DMS 273 (cell line): ENCODE measurements at regions not wholly inside any gene's neighbourhood (a gene's known extent, or its start where the extent isn't known, plus 50 kb on each side); places are given as distances from the start of the nearest gene placed in this dataset.
"Not testable (repeated sequence)": the region's sequence is repeated elsewhere in the genome, so short reads cannot be mapped to it uniquely, and the experiment has no call there.

Experiments used
- DNase-seq: peaks from one replicate; lab custom pipeline; 2025; ENCODE audit not compliant: unreplicated experiment; lab: John Stamatoyannopoulos, UW

DNA sequence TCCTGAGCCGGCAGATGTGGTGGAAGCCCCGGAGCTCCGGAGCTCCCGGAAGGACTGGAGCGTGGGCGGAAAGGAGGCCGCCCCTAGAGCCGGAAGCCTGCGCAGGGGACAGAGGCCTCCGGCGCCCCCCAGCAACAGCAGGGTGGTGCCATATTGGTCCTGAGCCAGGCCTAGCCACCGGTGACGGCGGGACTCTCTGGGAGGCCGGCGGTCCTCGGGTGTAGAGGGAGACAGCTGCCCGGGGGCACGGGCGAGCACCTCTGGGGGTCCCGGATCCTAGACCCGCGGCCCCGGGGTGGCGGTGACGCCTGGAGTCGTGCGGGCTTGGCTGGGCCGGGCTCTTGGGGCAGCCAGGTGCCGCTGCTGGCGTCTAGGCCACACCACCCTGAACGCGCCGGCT lies 1472.2 kb downstream of the FOXD4L5 start:
- not testable (repeated sequence) for DNase-seq

GRCh38 chr9:63804205-63804604 lies 1480.8 kb downstream of the FOXD4L5 start:
- DNase-seq, result not testable (repeated sequence)

DNA sequence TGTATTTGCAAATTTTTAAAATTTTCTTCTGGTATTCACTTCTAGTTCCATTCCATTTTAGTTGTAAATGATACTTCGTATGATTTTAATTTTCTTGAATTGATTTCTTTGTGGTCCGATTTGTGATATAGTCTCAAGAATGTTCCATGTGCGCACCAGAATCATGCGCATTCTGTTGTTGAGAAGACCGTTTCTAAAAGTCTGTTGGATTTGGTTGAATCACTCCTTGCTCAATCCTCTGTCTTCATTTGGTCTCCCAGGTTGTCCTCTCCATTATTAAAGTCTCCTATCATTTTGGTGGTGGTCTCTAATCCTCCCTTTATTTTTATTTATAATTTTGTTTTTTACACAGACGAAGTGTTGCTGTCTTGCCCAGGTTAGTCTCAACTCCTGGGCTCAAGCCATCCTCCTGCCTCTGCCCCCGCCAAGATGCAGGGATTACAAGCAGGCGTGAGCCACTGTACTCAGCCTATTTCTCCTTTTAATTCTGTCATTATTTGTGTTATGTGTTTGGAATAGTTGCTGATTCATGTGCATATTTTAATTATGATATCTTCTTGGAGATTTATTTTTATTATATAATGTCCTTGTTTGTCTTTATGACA lies 1490.8 kb downstream of the FOXD4L5 start:
- DNase-seq, result not testable (repeated sequence)

DNA sequence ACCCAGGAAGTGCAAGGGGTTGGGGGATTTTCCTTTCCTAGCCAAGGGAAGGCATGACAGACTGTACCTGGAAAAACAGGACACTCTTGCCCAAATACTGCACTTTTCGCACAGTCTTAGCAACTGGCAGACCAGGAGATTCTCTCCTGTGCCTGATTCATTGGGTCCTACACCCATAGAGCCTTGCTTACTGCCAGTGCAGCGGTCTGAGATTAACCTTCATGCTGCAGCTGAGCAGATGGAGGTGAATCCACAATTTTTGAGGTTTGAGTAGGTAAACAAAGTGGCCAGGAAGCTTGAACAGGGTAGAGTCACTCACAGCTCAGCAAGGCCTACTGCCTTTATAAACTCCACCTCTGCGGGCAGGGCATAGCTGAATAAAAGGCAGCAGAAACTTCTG lies 1497.6 kb downstream of the FOXD4L5 start:
- not testable (repeated sequence) for DNase-seq

GRCh38 chr9:63785059-63785458 lies 1500.0 kb downstream of the FOXD4L5 start:
- DNase-seq, result not testable (repeated sequence)

GRCh38 chr9:63784421-63784820 lies 1500.6 kb downstream of the FOXD4L5 start:
- not testable (repeated sequence) for DNase-seq

DNA sequence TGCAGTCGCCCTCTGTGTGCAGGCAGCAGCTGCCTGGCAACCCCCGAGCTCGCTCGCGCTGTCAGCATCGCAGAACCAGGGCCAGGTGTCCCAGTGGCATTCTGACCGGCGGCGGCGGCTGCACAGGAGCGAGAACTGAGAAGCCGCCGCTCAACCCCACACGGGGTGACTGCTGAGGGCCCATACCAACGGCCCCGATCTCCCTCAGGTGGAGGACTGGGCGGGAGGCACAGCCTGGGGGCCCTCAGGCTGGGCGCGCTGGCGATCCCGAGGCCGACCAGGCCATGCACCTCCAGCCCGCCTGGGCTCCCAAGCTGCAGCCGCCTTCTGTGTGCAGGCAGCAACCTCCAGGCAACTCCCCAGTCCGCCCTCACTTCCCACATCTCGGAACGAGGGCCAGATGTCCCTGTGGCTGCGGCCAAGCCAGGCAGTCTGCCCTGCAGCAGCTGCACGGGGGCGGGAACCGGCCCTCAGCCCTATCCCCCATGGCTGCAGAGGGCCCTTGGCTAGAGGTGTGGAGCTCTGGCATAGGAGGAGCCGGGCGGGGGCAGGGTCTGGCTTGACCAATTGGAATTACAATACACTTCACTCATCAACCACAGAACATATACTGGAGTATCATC lies 1503.1 kb downstream of the FOXD4L5 start:
- DNase-seq, result not testable (repeated sequence)

GRCh38 chr9:63781390-63781789 lies 1503.6 kb downstream of the FOXD4L5 start:
- not testable (repeated sequence) for DNase-seq

GRCh38 chr9:63776220-63776619 lies 1508.8 kb downstream of the FOXD4L5 start:
- DNase-seq, result not testable (repeated sequence)

DNA sequence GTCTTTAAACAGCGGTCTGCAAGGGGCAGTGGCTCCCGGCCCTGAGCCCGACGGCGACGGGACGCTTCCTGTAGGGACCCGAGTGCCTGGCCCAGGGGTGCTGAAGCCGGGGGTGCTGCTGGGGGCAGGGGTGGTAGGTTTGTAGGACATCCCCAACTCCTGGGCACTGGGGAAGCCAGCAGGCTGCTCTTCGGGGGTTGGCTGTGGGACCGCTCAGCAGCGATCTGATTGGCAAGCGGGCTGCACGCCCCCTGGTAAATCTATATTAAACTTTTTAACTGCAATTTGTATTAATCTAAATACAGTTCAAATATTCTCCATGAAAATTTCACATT lies 1510.0 kb downstream of the FOXD4L5 start:
- DNase-seq, result not testable (repeated sequence)

DNA sequence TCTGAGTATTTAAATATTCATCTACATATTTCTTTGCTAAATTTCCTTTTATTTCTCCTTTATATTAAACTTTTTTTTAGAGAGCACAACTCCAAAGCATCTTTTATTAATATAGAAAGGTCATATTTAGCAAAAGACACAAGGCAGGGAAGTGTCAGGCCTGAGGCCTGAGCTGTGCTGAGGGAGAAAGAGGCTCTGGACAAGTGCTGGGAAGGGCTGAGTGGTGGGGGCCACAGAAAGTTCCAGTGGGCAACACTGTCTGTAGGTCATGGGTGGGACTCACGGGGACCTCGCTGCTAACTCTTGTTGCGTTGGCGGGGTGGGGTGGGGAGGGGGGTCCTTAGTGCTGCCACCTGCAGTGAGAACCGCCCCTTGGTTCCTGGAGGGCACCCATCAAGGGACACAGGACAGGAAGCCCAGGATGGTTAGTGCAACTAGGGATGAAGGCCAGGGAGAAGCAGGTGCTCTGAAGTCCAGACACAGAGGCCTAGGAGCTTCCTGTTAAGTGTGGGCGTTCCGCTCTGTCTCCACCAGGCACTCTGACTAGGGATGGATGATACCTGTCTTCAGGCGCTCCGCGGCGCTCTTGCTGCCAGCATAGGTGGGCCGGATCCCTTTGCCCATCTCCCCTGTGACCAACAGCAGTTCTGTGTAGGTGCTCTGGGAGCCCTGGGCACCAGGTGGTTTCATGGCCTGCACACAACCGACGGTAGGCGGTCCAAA lies 1510.5 kb downstream of the FOXD4L5 start:
- not testable (repeated sequence) for DNase-seq

DNA sequence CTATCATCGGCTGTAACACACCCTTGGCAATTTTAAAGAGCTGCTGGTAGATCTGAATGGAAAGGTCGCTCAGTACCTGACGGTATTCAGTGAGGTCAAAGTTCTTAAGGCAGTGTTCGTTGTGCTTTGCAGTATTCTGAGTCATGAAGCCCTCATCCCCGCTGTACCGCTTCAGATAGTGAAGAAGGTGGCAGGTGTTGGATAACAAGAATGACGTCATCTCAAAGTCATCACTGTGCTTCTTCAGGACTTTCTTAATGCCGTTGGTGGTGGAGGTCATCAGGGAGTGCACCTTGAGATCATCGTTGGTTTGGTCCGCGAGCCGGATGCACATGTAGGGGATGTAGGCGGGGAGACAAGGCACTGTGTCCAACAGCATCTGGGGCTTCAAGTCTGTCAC lies 1522.8 kb downstream of the FOXD4L5 start:
- DNase-seq, result not testable (repeated sequence)

DNA sequence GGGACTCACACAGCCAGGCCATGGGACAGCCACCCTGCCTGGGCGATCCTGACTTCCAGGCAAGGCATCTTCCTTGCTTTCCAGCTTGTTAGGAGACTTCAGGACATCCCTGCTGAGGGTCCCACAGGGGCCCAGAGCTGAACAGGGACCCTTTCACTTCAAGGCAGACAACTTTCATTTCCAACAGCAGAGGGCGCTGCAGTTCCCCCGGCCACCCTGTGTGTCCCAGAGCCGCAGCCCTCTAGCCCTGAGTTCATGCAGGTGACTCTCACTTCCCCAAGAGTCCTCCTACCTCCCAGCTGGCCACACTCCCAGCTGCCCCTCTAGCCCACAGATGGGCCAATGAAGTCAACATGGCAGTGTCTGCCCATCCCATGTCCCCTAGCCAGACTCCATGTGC lies 1556.0 kb downstream of the FOXD4L5 start:
- DNase-seq, result peak; percentile 2

- no peak for DNase-seq
Observed at GRCh38 chr9:63728287-63728686, 1556.7 kb downstream of the FOXD4L5 start.

GRCh38 chr9:63708285-63708684 lies 1576.7 kb downstream of the FOXD4L5 start:
- DNase-seq, result not testable (repeated sequence)

DNA sequence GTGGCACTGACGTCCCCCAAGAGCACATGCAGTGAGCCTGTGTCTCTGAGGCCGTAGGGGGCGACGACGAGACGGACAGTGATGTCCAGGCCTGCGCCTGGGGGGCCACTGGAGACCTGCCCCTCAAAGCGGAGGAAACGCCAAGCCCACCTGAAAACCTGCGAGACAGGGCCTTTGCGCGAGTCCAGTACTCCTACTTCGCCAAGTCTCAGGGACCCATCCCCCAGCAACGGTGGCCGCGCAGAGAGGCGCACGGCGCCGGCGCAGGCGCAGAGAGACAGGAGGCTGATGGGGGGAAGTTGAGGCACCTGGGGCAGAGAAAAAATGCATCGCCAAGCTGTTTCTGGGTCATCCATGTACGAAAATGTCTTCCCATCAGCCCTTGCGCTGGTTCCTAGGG lies 1580.6 kb downstream of the FOXD4L5 start:
- not testable (repeated sequence) for DNase-seq

GRCh38 chr9:63703670-63704069 lies 1581.3 kb downstream of the FOXD4L5 start:
- DNase-seq, result not testable (repeated sequence)

GRCh38 chr9:63703138-63703665 lies 1581.8 kb downstream of the FOXD4L5 start:
- DNase-seq, result not testable (repeated sequence)
